Endothelial cell of umbilical vein (primary cell): ENCODE measurements at regions not wholly inside any gene's neighbourhood (a gene's known extent, or its start where the extent isn't known, plus 50 kb on each side); places are given as distances from the start of the nearest gene placed in this dataset.

Source experiments
- BruUV-seq: library from RNA; stranded (reverse); fragments of 400-500 nt; replicated peaks from 2 replicates; lab custom pipeline; 2021; lab: Mats Ljungman, UMichigan
- CTCF ChIA-PET: fragments of 300-600, 350-600 bp; sonication (Branson Sonifier 250); formaldehyde crosslinking; loops from one replicate; lab custom pipeline; 2021; ENCODE audit warnings: antibody characterized with exemption, inconsistent platforms; lab: Charles Lee
- POLR2A ChIA-PET: fragments of 300-600, 350-600 bp; sonication (Branson Sonifier 250); formaldehyde crosslinking; loops from one replicate; lab custom pipeline; 2021; ENCODE audit warnings: antibody characterized with exemption, inconsistent platforms; lab: Charles Lee
- DNase-seq: peaks from one replicate; pipeline ENCODE4 v3.0.0-alpha.2; 2011; ENCODE audit warnings: low read depth, low spot score
- FAIRE-seq: peaks from 2 replicates; lab custom pipeline; 2011; peaks lifted over from hg19 to GRCh38; lab: Jason Lieb, UNC
- H2AFZ ChIP-seq: 2 replicates; pipeline ENCODE4 v1.6.0; 2012; ENCODE audit warnings: low read depth, low read length, control low read depth, inconsistent platforms
- H3K27ac ChIP-seq: 2 replicates; pipeline ENCODE4 v1.5.1; 2011; ENCODE audit warnings: low read depth, mild to moderate bottlenecking, control low read depth, low read length, moderate library complexity; ENCODE audit not compliant: insufficient read depth
- H3K27me3 ChIP-seq, 2 experiments: 2 replicates each; pipeline versions ENCODE4 v1.6.0 to v1.6.1; 2011; ENCODE audit warnings: low read length in 2 of 2, mixed read lengths in 1 of 2; ENCODE audit not compliant: control insufficient read depth in 2 of 2, insufficient read depth in 2 of 2
- H3K36me3 ChIP-seq, 2 experiments: 2 replicates in 1 of 2; 3 replicates in 1 of 2; pipeline ENCODE4 v1.5.1; 2011; ENCODE audit warnings: low read length in 2 of 2, mild to moderate bottlenecking in 1 of 2, moderate library complexity in 1 of 2; ENCODE audit not compliant: control insufficient read depth in 2 of 2, insufficient read depth in 2 of 2; ENCODE audit errors: extremely low read depth in 1 of 2
- H3K4me1 ChIP-seq: 3 replicates; pipeline ENCODE4 v1.5.1; 2011; ENCODE audit warnings: mild to moderate bottlenecking, low read length; ENCODE audit not compliant: control insufficient read depth, insufficient read depth; ENCODE audit errors: extremely low read depth
- H3K4me2 ChIP-seq: 2 replicates; pipeline ENCODE4 v1.6.1; 2011; ENCODE audit warnings: low read length, control low read depth, mixed read lengths; ENCODE audit not compliant: insufficient read depth
- H3K4me3 ChIP-seq, 3 experiments: fragments of 200-600 bp in 1 of 3; sonication (generic), shearing (Covaris generic) in 1 of 3; replicated peaks in 1 of 3; 2 replicates each; pipeline ENCODE4 v1.5.1; 2011 to 2016; ENCODE audit warnings: control low read depth in 3 of 3, low read length in 3 of 3, mild to moderate bottlenecking in 2 of 3, inconsistent platforms in 1 of 3, low read depth in 1 of 3, moderate library complexity in 1 of 3; ENCODE audit not compliant: insufficient read depth in 1 of 3
- H3K79me2 ChIP-seq: 2 replicates; pipeline ENCODE4 v1.6.0; 2012; ENCODE audit warnings: low read length, inconsistent platforms; ENCODE audit not compliant: control insufficient read depth, insufficient read depth
- H3K9ac ChIP-seq: replicated peaks from 2 replicates; pipeline ENCODE3; 2011; ENCODE audit warnings: low read length, control low read depth; ENCODE audit not compliant: insufficient read depth; ENCODE audit errors: extremely low read depth
- H3K9me1 ChIP-seq: replicated peaks from 3 replicates; pipeline ENCODE4 v1.6.0; 2011; ENCODE audit warnings: mild to moderate bottlenecking, low read length; ENCODE audit not compliant: control insufficient read depth, insufficient read depth; ENCODE audit errors: extremely low read depth
- H3K9me3 ChIP-seq: replicated peaks from 2 replicates; pipeline ENCODE4 v1.5.1; 2012; ENCODE audit warnings: low read length, inconsistent platforms; ENCODE audit not compliant: control insufficient read depth, insufficient read depth
- H4K20me1 ChIP-seq: replicated peaks from 2 replicates; pipeline ENCODE3; 2011; ENCODE audit warnings: mild to moderate bottlenecking, low read length; ENCODE audit not compliant: control insufficient read depth, insufficient read depth; ENCODE audit errors: extremely low read depth
- EZH2 ChIP-seq: IDR thresholded peaks from 2 replicates; pipeline ENCODE4 v1.6.1; 2012; ENCODE audit warnings: borderline replicate concordance, low read depth, mild to moderate bottlenecking, moderate library complexity, low read length, inconsistent platforms; ENCODE audit not compliant: severe bottlenecking
- FOS ChIP-seq: IDR thresholded peaks from 2 replicates; pipeline ENCODE4 v1.6.1; 2011; ENCODE audit warnings: mild to moderate bottlenecking, low read length, moderate library complexity, borderline replicate concordance; ENCODE audit not compliant: insufficient read depth
- JUN ChIP-seq: IDR thresholded peaks from 2 replicates; pipeline ENCODE4 v1.6.1; 2011; ENCODE audit warnings: borderline replicate concordance, low read depth; ENCODE audit not compliant: insufficient read length, insufficient read depth
- POLR2A ChIP-seq: IDR thresholded peaks from 2 replicates; pipeline ENCODE4 v1.6.1; 2012; ENCODE audit warnings: low read depth, mild to moderate bottlenecking, control low read depth, low read length
- POLR2AphosphoS5 ChIP-seq: IDR thresholded peaks from 2 replicates; pipeline ENCODE4 v1.6.1; 2012; ENCODE audit warnings: low read depth, mild to moderate bottlenecking, control low read depth, low read length, moderate library complexity; ENCODE audit not compliant: insufficient read depth
- dilution Hi-C: fragments of 300-500 bp; cut with MboI; formaldehyde crosslinking; loops from one replicate; pipeline ENCODE4 v1.15.0; 2019; ENCODE audit warnings: low sequenced_read_pairs; ENCODE audit not compliant: extremely low pct_ligation_motif_present
- intact Hi-C: fragments of 100-400 bp; cut with micrococcal nuclease; formaldehyde crosslinking; loops from one replicate; pipeline ENCODE4 v1.10.0; 2022
- TF ChIP-seq, protein P1 (sequence below): IDR thresholded peaks from 2 replicates; pipeline ENCODE4 v1.6.1; 2011; ENCODE audit not compliant: insufficient read depth, insufficient read length

DNA sequence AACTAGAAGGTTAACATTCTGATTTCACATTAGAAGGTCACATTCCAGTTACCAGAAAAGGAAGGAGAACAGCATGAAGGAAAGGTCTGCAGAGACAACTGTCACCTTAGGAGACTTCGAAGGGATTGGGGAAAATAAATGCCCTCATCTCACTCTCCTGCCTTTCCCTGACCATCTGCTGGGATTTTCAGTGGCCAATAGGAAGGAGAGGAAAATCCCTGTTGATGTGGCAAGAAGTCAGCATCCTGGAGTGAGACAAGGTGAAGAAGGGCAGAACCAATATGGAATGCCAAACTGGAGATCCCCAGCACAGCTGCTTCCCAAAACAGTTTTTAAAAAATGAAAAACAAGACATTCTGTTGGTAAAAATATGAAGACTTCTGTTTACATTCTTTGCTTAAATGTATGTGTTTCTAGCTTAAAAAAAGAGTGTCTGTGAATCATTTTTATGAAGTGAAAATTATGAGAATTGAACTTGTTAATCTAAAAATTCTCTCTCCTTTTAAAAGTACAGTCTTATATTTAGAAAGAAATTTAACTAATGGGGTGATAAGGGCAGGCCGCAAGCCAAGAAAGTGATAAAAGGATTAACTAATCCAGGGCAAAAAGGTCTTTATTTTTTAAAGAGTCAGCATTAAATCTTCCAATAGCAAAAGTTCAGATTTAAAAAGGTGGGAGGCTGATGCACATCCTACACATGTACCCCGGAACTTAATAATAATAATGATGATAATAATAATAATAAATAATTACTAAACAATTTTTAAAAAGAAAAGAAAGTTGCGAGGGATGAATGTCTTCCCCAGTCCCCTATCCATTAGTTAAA is 160.6 kb upstream of the DOK6 start:
- H3K4me3 ChIP-seq, result no peak overlapping the region
- dilution Hi-C loops (no loop called here), intact Hi-C loops (no loop called here)
- BruUV-seq, result no TSS peak
- no peaks in the 10 kb centered on the region for H4K20me1 ChIP-seq
- no peaks in the 10 kb centered on the region for H3K4me1 ChIP-seq
- H3K9me1 ChIP-seq, result no peaks in the 10 kb centered on the region
- TF ChIP-seq JUN (no peak), EZH2 (no peak), FOS (no peak)
- TF ChIP-seq, protein P1, sequence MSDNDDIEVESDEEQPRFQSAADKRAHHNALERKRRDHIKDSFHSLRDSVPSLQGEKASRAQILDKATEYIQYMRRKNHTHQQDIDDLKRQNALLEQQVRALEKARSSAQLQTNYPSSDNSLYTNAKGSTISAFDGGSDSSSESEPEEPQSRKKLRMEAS, result no peak
- H3K36me3 ChIP-seq, result no peaks in the 10 kb centered on the region
- H3K27ac ChIP-seq, result no peak overlapping the region
- no peak for FAIRE-seq
- no peak overlapping the region for H3K9ac ChIP-seq
- no peaks in the 10 kb centered on the region for H3K79me2 ChIP-seq
- no peak overlapping the region for H2AFZ ChIP-seq
- no peak overlapping the region for H3K4me2 ChIP-seq
- H3K27me3 ChIP-seq, result no peaks in the 10 kb centered on the region
- ChIA-PET CTCF (no interaction called here), POLR2A (no interaction called here)
- DNase-seq, result no peak
- H3K9me3 ChIP-seq, result no peaks in the 10 kb centered on the region

- no peaks in the 10 kb centered on the region for H3K9me3 ChIP-seq
- H3K4me3 ChIP-seq, result no peak overlapping the region
- H2AFZ ChIP-seq, result no peak overlapping the region
- DNase-seq (no peak), FAIRE-seq (no peak)
- no peaks in the 10 kb centered on the region for H3K36me3 ChIP-seq
- no peaks in the 10 kb centered on the region for H3K27me3 ChIP-seq
- BruUV-seq, result no TSS peak
- H3K27ac ChIP-seq, result no peak overlapping the region
- ChIA-PET POLR2A (no interaction called here), CTCF (no interaction called here)
- H3K9ac ChIP-seq, result no peak overlapping the region
- H3K79me2 ChIP-seq, result no peaks in the 10 kb centered on the region
- H3K4me2 ChIP-seq, result no peak overlapping the region
- TF ChIP-seq POLR2A (no peak), POLR2AphosphoS5 (no peak), JUN (no peak)
- no peaks in the 10 kb centered on the region for H3K9me1 ChIP-seq
- H4K20me1 ChIP-seq, result no peaks in the 10 kb centered on the region
- no peaks in the 10 kb centered on the region for H3K4me1 ChIP-seq
- intact Hi-C loops, result no loop called here
- dilution Hi-C loops, result no loop called here
Measured at GRCh38 chr18:69246027-69246426, 154.7 kb upstream of the DOK6 start.
